ENCODE measurements at regions not wholly inside any gene's neighbourhood (a gene's known extent, or its start where the extent isn't known, plus 50 kb on each side); places are given as distances from the start of the nearest gene placed in this dataset.

DNA sequence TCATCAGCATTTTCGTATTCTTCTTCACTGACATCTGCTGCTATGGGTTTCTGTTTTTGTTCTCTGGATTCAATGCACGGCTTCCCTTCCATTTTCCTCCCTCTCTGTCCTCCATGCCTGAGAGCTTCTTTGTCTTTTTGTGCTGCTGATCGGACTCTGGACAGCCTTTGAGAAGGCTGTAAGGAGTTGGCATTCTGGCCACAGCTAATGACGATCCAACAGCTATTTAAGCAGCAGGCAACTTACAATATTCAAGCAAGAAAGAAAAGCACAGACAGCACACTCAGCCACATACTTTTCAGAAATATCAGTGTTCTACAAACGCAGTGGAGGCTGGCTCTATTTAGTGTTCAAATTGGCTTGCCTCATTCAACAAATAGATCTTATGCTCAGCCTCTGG is 60.9 kb upstream of the ZC3H12C start:
- no peak for DNase-seq

DNA sequence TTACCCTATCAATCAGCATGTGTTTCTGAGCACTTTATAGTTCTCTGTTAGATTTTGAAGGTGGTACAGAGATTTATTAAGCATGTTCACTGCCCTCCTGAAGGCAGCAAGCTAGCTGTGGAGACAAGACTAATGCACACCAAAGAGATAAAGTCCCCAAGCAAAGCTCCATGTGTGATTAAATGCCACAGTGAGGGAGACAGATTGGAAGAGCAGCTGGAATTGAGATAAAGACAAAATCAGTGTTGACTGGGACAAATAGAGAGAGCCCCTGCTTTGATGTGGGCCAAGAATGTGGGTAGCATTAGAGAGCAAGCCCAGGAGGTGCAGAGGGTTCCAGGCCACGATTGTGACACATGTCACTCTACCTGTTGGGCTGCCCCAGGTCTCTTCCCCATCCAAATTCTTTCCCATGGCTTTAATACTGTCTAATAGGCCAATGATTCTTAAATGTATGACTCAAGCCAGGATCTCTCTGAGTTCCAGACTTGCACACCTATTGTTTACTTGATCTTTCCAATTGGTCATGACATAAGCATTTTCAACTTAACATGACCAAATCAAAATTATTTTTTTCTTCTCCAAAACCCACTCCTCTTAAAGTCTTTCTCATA is 60.1 kb upstream of the ZC3H12C start:
- DNase-seq, result no peak

DNA sequence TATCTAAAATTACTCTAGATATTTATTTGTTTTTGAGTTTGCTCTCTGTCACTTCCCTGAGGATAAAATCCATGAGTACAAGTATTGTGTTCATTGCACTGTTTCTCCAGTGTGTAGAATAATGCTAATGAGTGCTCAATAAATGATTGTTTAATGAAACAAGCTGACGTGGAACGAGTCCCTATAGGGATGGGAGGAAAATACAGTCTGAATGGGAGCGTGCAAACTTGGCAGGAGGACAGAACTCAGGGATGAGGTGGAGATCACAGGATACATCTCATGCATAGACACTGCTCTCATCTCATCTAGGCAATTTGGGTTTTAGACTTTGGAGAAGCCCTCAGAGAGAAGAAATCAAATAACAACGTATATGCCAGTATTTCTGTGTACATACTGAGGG is 58.4 kb upstream of the ZC3H12C start:
- no peak for DNase-seq

DNA sequence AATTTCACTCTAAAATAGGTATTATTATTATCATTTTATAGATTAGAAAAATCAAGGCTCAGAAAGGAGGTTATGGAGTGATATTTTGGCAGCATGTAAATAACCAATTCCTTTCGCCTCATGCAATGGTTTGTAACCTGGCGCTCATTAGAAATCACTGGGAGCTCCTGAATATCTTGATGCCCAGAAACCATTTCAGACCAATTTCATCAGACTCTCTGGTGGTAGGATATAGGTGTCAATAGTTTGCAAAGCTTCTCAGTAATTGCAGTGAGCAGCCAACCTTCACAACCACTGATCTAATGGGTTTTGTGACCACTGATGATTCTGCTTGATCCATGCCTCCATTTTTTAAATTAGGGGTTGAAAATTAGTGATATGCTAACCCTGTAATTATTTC is 57.8 kb upstream of the ZC3H12C start:
- no peak for DNase-seq

DNA sequence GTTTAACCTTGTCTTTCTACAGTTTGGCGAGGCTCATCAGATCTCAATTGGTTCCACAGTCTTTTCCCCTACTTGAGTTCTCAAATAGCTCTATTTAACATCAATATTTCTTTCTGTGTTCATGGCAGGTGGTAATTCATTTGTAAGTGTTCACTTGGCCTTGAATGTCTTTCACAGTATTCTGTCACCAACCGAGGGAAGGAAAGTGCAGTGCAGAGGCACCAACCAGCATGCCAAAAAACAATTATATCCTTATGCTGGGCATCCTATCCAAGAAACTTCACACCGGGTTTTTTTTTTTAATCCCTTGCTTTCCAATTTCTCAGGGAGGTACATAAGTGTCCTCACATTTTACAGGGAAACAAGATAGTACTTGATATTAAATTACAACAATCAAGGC is 55.0 kb upstream of the ZC3H12C start:
- DNase-seq, result no peak

Measured in NCI-H524 (cell line).